NCI-H1417 (cell line): ENCODE measurements at regions not wholly inside any gene's neighbourhood (a gene's known extent, or its start where the extent isn't known, plus 50 kb on each side); places are given as distances from the start of the nearest gene placed in this dataset.

Source experiments
- DNase-seq, 3 experiments: peaks; one replicate each; lab custom pipeline; 2025; lab: John Stamatoyannopoulos, UW

DNA sequence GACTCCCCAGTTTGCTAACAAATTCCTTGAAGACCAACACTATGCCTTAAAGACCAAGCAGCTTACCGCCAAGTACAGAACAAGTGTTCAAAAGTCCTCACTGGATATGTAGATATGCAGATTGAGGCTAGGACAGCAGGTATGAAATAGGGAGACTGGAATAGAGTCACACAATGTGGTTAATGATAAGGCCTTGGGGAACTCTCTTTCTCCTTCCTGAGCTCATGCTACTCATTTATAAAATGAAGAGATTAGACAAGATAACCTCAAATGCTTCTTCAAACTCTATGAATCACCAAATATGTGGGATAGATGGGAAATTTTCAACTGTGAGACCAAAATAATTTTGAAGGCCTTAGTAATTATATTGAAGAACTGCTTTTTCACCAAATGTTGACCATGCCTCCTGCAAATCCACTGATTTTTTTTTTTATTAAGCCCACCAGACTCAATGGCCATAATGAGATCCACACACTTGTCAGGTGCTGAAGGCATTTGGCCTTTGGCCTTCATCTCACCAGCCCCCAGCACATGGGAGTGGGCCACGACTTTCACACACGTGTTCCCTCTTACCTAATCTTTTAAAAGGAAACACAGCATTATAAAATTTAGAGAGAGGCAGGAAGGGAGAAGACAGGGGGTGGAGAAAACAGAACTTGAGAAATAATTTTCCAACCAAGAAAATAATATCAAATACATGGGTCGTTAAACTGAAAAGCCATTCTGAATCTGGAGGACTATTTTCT, 181.5 kb downstream of the EN1 start:
- DNase-seq: no peak

DNA sequence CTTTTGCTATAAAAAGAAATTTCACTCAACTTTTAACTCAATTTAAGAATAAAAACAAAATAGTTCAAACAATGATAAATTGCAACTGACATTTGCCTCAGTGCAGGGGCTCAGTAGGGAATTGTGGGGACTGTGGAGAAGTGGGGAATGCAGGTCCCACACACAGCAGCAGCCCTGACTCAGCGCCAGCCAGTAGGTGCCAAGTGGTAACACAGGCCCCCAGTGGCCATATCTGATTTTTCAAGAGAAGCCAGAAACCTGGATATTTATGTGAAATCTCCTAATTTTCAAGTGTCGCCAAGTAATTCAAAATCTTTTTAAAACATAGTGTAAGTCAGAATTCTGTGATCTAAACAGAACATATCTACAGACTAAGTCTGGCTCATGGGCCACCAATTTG, 186.3 kb downstream of the EN1 start:
- no peak for DNase-seq

DNA sequence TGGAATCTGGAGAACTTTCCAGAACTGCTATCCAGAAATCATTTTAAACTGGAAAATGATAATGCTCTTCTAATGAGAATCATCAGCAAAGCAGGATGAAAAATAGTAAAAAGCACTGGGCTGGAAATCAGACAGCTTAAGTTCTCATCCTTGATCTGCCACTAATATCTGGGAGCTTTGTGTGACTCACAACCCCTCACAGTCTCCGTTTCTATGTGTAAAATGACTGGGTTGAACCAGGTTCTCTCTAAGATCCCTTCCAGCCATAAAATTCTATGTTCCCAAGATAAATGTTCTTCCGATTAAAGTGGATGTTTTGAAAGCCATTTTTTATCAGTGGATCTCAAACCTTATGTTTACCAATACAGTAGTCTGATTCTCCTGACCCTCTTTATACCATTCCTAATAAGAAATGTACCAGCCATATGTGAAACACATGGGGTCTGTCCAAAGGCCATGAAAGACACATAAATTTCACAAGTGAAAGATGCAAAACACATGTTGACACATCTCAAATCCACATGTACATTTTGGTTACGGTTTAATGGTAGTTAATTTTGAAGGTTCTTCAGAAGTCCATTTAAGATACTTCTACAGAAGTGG, 188.8 kb downstream of the EN1 start:
- DNase-seq: no peak

DNA sequence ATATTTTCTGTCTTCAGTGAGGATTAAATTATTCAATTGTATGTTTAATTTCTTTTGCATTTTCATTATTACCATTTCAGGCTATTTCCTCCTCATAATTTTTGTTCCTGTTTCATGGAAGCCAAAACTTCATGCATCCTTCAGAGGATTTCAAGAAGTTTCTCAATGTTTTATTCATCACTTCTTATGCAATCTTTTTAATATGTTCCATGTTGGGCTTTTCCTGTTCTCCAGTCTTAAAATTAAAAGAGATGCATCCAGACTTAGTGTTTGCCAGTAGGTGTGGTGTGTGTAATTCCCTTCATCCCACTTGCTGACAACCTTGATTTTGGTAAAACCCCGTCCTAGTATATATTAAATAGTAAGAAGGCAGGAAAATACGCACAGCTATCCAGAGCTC, 190.0 kb downstream of the EN1 start:
- DNase-seq: no peak

DNA sequence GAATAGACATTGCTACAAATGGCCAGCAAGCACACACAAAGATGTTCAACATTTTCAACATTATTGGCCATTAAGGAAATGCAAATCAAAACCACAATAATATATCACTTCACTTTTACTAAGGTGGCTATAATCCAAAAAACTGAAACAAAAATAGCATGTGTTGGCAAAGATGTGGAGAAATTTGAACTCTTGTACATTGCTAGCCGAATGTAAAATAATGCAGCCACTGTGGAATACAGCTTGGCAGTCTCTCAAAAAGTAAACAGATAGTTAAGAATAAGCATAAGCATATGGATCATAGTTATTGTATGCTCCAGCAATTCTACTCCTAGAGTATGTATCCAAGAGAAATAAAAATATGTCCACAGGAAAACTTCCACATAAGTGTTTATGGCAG, 192.5 kb downstream of the EN1 start:
- DNase-seq: no peak

DNA sequence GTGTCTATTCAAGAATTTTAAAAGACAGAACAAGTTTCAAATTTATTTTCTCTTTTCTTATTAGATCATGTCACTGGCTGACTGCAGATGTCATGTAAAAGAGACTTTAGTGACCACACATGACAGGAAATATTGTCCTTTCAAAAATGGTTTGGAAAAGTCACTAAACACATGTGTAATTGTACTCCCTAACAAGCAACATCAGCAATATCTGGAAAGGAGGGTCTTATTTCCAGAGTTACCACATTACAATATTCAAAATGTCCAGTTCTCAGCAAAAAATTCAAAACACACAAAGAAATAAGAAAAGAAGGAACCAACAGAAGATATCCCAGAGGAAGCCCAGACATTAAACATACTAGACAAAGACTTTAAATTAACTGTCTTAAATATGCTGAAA, 197.1 kb downstream of the EN1 start:
- no peak for DNase-seq

DNA sequence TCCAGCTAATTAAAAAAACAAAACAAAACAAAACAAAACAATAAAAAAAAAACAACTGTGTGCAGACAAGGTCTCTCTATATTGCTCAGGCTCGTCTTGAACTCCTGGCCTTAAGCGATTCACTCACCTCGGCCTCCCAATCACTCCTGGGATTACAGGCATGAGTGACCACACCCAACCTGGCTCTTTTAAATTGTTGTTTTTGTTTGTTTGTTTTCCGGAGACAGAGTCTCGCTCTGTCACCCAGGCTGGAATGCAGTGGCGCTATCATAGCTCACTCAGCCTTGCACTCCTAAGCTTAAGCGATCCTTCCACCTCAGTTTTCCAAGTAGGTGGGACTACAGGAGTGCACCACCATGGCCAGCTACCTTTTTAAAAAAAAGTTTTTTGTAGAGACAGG, 201.6 kb downstream of the EN1 start:
- DNase-seq: no peak

DNA sequence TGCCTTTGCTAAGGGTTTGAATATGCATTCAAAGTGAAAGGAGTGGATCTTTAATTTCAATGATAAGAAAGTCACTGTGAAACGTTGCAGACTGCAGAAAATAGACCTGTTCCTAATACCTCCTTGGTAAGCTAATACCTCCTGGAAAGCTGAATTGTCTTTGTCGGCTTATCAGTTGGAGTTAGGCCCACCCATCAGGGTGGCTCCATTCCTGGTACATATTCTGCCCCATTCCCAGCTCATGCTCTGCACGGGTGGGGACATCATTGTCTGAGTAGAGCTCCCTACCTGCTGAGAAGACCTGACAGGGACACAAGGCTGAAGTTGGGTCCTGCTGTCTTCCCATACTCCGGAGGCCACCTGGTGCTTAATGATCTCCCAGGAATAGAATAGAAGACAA, 203.3 kb downstream of the EN1 start:
- DNase-seq: no peak

DNA sequence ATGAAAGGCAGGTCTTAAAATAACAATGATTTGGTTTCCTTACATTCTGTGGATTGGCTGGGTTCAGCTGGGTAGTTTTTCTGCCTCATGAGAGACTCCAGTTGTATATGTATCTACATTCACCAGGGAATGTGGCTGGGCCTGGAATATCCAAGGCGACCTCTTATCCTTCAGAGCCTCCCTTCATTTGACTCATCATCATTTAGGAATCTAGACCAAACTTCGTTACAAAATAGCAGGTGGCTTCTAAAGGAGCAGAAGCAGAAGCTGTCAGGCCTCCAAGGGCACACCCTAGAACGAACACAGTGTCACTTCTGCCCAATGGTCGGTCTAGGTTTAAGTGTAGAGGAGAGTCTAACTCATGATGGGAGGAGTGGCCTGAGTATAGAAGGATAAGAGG, 204.2 kb downstream of the EN1 start:
- no peak for DNase-seq

DNA sequence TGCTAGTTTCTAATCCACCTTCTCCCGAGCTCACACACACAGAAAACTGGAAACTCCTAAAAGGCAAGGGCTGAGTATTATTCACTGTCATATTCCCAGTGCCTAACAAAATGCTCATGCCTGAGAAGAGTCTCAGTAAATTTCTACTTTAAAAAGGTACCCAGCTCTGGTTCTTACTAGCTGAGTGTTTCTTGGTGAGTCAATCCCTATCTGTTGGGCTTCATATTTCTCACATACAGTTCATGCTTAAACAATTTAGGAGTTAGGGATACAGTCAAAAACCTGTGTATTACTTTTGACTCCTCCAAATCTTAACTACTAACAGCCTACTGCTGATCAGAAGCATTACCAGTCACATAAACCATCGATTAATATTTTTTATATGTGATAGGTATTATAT, 204.9 kb downstream of the EN1 start:
- no peak for DNase-seq

DNA sequence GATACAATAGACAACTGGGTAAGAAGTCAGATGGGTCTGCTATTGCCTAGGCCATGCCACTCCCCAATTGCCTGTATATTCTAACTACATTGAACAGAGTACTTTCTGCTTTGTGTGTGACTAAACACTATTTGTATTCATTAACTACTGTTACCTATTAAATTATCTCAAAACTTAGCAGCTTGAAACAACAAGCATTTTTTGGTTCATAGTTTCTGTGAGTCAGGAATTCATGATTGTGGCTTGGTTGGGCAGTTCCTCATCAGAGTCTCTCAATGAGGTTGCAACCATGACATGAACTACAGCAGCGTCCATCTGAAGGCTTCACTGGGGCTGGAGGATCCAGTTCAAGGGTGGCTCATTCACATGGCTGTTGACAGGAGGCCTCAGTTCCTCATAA, 205.7 kb downstream of the EN1 start:
- no peak for DNase-seq

DNA sequence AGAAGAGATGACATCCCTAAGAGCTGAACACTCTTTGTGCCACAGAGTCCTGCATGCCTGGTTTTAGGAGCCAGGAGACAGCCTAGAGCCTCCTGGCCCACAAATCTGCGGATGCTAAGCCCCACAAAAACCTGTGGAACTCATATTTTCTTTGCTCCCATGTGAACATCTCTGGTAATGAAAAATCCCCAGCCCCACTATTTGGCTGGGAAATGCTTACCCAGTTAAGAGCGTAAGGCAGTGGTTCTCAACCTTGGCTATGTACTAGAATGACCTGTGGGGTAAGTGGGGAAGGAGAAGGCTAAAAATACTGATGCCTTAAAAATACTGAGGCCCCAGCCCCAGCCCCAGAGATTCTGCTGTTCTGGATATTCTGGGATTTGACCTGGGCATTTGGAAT, 208.1 kb downstream of the EN1 start:
- DNase-seq: no peak

DNA sequence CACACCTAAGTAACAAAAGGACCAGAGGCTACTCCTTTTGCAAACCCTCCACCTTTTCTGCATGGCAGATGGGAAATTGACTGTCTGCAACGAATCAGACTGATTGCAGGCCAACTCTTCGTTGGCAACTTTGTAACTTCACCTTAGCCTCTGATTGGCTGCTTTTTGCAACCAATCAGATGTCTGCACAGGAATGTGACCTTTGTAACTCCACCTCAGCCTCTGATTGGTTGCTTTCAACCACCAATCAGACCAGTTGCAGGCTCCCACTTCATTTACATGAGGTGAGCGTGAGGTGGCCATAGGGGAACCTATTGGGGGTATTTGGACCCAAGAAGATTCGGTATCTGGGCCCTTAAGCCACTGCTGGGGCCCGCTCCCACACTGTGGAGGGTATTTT, 209.0 kb downstream of the EN1 start:
- no peak for DNase-seq

DNA sequence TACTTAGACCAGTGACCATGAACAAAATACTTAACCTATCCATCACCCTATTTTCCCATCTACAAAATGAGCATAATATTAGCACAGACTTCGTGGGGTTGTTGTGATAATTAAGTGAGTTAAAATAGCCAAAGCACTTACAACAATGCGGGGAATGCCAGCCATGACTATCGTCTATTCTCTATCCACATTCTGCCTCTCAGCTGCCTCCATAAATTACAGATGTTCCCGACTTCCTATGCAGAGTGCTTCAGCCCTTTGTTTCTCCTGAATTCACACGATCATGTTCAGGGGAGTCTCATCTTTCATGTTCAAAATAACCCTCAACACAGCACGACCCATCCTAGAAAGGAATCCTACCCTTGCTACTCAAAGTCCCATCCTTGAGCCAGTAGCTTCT, 211.6 kb downstream of the EN1 start:
- DNase-seq: peak in 1 of 3 experiments; percentile 4

DNA sequence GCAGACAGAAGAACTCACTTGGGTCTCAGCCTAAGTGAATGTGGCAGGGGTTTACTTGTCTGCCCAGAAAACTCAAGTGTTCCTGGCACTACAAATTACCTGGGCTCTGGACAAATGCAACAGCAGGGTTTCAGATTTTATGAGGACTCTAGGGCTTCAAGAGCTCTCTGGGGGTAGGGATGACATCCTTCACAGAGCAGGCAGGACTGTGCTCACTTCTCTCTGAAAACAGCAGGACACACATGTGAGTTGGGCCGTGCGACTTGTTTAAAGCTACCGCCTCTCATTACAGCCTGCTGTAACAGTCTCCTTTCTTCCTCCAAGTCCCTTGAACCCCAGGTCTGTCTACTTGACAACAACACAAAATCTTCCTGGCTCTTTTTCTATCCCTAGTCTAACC, 212.6 kb downstream of the EN1 start:
- peak; percentile 11 to 72 (median 55) for DNase-seq

DNA sequence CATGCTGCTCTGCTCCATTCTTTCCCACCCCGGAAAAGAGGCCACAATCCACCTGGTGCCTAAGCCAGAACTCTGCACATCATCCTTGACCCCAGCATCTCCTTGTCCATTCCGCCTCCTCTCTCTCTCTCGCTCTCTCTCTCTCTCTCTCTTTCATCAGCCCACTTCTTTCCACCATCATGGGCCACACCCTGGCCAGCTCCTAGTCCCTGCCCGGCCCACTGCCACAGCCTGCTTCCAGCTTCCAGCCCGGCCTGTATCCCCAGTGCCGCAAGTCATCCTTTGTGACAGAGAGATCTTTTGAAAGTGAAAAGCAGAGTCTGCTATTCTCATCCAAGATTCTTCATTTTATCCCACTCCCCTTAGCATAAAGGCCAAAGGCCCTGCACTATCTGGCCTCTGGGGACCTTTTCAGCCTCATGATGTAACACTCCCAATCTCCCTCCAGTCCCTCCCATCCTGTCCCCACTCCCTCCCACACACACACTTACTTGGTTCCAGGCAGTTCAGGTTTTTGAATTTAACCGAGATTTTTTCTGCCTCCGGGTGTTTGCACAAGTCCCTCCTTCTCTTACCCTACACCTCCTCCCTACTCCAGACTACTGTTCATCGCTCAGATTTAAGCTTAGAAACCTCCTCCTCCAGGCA, 214.0 kb downstream of the EN1 start:
- no peak for DNase-seq

DNA sequence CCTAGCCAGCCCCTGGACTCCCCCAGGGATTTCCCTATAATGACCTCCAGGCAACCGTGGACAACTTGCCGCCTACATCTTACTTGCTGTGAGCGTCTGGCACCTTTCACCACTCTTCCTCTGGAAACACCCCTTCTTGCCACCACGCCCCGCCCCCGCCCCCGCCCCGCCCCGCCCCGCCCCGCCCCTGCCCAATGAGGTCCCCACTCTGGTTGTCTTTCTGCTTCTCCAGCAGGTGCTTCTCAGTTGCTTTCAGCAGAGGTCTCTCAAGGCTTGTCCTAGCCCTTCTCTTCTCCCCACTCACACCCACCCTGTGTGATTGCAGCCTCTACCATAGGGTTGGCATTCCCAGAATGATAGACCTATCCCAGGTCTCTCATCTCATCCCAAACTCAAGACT, 214.5 kb downstream of the EN1 start:
- DNase-seq: no peak

DNA sequence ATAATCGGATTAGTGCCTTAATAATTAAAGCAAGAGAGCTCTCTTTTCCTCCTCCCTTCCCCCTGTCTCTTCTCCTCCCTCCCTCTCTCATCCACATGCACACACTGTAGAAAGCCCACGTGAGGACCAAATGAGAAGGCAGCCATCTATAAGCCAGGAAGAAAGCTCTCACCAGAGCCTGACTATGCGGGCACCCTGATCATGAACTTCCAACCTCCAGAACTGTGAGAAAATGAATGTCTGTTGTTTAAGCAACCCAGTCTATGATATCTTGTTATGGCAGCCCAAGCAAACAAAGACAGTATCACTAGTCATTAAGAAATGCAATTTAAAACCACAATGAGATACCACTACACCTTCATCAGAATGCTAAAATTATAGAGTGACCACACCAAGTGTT, 220.3 kb downstream of the EN1 start:
- DNase-seq: no peak

DNA sequence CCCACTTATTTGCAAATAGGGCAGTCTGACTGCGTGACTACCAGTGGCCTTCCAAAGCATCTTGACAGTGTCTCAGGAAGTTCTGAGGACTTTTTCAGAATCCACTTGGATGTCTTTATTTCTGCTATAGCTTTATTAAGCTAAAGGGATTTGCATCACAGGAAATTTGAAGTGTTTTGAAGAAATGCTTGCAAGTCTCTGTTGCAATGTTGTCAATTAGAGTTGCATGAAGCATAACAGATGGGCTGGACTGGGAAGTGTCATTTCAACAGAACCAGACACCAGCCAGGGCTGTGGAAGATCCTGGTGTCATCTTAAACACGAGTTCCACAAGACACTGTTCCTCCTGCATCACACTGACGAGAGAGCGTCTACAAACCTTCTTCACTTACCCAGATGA, 224.5 kb downstream of the EN1 start:
- DNase-seq: no peak

DNA sequence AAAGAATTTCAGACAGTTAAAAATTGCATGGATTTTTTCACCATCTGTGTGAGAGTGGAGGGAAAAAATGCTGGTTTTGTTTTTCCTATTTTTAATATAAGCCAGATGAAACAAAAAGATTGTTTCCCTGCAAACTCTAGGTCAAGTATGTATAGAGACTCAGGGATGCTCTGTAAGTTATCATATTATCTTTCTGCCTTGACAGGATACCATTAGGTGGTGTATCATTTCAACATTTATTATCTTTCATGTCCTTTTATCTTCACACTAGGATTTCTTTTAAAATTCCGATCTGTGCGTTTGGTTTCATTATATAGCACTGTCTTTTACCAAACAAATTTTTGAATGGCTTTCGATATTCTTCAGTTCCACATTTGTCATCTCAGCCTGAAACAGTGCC, 225.3 kb downstream of the EN1 start:
- DNase-seq: no peak

DNA sequence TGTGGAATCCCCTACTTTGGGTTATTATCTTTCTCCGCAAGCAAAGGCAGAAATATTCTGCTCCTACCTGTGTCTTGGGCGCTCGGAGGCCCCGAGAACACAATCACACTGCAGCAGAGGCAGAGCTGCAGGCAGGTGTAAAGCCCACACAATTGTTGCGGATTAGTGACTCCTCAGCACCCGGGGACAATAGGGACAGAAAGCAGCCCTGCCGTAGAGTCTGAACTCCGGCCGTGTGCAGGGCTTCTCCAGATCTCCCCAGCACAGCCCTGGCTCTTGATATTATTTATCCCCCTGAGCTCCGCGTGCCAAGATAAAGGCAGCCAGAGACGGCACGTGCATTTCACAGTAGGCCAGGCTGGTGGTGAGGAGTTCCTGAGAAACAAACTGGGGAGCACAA, 229.2 kb downstream of the EN1 start:
- DNase-seq: peak in 1 of 3 experiments; percentile 7

DNA sequence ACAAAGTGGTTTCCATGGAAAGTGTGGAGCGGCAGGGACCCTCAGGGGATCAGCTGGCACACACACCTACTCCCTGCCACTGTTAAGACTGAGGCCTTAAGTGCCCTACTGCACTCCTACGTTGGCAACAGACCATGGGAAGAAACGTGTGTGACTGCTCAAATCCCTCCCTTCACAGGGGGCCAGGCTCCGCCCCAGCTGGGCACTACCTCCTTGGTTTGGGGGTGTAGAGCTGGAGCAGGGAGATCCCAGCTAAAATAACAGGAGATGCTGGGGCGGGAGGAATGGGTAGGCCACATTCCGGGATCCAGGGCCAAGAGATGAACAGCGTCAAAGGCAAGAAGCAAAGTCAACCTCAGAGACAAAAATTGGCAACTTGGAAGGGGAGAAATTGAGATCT, 231.0 kb downstream of the EN1 start:
- no peak for DNase-seq

DNA sequence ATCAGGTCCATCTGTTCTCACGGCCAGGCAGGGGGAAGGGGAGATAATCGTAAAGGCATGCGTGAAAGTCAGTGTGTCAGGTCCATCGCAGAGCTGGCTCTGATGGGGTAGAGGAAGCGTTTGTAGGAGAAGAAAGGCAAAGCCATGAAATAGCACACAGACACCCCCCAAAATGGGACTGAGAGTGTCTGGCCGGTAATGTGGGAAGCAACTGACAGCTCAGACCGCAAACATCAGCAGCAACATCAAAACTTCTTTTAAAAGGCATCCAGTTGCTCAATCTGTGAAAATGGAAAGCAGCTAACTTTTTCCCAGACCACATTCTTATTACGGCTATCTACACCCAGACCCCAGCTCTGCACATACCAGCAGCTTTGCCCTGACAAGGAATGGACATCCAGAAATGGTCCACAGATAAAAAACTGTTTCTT, 232.6 kb downstream of the EN1 start:
- no peak for DNase-seq

DNA sequence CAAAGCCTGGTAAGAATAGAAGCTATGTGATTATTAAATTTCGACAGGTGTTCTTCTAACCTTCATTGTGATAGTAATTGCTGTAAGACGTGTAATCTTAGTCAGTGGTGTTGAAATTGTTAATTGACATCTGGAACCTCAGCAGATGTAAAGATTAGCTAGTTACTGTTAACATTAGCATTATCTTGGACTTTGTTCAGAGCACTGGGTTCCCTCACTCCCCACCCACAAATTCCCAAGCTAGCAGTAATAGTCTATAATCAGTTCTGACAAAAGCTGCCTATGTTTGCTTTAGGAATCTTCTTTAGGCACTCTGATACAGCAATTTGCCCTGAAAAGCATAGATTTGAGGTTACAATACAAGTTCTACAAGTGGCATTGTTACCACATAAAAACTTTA, 233.7 kb downstream of the EN1 start:
- DNase-seq: peak in 2 of 3 experiments; percentile 22 to 50
